ENCODE measurements at regions not wholly inside any gene's neighbourhood (a gene's known extent, or its start where the extent isn't known, plus 50 kb on each side); places are given as distances from the start of the nearest gene placed in this dataset.

DNA sequence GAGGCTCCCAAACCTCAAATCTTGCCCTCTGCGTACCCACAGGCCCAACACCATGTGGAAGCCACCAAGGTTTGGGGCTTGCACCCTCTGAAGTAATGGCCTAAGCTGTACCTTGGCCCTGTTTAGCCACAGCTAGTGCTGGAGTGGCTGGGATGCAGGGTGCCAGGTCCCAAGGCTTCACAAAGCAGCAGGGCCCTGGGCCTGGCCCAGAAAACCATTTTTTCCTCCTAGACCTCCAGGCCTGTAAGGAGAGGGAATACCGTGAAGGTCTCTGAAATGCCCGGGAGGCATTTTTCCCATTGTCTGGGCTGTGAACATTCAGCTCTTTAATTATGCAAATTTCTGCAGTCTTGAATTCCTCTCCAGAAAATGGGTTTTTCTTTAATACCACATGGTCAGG, 223.7 kb upstream of the CCN2 start:
- intact Hi-C loops (cut with DNase I; ENCODE audit: low total_unique reads): no loop called here

DNA sequence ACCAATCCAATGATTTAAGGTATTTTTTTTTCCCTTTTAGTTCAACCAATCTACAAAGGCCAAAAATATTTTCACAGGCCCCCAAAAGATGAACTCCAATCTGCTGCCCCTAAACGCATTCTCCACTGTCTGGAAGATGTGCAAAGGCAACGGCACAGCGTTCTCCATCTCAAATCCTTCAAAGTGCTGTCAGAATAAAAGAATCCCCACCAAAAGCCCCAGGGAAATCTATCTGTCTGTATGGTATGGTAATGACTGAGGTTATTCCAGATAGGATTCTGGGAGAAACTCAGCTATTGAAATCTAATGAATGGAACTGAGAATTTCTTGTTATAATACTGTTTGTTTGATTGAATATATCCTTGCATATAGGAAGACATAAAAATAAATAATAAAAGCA, 217.8 kb upstream of the CCN2 start:
- H3K4me3 ChIP-seq: no peak overlapping the region
- intact Hi-C loops (cut with DNase I; ENCODE audit: low total_unique reads): no loop called here
- H3K27ac ChIP-seq: no peak overlapping the region
- DNase-seq: no peak
- no peaks in the 10 kb centered on the region for H3K4me1 ChIP-seq
- no peaks in the 10 kb centered on the region for H3K27me3 ChIP-seq
- TF ChIP-seq, protein P1, sequence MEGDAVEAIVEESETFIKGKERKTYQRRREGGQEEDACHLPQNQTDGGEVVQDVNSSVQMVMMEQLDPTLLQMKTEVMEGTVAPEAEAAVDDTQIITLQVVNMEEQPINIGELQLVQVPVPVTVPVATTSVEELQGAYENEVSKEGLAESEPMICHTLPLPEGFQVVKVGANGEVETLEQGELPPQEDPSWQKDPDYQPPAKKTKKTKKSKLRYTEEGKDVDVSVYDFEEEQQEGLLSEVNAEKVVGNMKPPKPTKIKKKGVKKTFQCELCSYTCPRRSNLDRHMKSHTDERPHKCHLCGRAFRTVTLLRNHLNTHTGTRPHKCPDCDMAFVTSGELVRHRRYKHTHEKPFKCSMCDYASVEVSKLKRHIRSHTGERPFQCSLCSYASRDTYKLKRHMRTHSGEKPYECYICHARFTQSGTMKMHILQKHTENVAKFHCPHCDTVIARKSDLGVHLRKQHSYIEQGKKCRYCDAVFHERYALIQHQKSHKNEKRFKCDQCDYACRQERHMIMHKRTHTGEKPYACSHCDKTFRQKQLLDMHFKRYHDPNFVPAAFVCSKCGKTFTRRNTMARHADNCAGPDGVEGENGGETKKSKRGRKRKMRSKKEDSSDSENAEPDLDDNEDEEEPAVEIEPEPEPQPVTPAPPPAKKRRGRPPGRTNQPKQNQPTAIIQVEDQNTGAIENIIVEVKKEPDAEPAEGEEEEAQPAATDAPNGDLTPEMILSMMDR (IDR thresholded peaks at IDR 0.05): no peak
- no peaks in the 10 kb centered on the region for H3K36me3 ChIP-seq
- no peaks in the 10 kb centered on the region for H3K9me3 ChIP-seq

More for the DNA sequence above, 223.7 kb upstream of the CCN2 start:
- no peaks in the 10 kb centered on the region for H3K27me3 ChIP-seq
- H3K4me1 ChIP-seq: no peaks in the 10 kb centered on the region
- no peak overlapping the region for H3K4me3 ChIP-seq
- TF ChIP-seq, protein P1 (IDR thresholded peaks at IDR 0.05): no peak
- H3K27ac ChIP-seq: no peak overlapping the region
- H3K36me3 ChIP-seq: no peaks in the 10 kb centered on the region
- no peak for DNase-seq
- peaks cover 0 to 6% (median 5%) of the 10 kb centered on the region in 3 donors for H3K9me3 ChIP-seq

DNA sequence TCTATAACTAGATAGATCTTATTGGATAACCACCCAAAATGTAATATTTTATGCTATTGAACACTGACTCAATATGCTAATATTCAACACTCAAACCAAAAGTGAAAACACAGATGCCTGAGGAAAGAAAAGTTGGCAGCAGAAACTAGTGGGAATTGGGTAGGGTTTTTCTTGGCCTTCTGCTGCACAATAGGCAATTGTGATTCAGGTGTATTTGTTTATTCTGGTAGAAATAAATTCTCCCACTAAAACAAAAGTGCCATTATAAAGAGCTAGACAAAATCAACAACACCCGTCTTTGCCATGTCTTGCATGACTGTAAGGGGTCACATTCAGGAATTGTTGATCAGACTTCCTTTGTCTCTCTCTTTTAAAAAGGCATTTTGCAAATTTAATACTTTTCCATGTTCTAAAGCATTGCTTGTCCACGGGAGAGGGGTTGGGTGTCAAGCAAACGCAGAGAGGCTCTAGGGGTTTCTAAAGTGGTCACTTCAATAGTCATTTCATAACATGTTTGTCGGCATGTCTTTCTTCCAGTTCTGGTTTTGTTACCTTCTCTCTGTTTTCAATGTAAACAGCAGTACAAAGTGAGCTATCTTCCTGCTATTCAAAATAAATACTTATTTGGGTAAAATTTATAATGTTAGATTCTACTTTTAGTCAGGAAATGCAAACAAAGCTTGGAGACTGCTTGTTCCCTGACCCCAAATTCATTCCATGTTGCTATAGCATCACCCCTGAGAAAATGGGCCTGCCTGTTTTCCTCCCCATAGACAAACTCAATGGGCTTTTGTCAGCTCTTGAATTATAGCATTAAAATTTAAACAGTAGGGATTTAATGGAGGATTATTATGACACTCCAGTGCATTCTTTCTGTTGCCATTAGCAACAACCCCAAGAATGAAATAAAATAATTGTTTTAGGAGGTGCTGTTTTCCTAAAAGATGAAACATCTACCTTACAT, 217.0 kb upstream of the CCN2 start:
- DNase-seq: no peak
- Histone ChIP-seq H3K27me3 (no peaks in the 10 kb centered on the region), H3K36me3 (no peaks in the 10 kb centered on the region), H3K27ac (peak overlapping the region in 1 of 2 donors; percentile 10), H3K4me3 (no peak overlapping the region), H3K9me3 (no peaks in the 10 kb centered on the region), H3K4me1 (no peaks in the 10 kb centered on the region)
- TF ChIP-seq, protein P1 (IDR thresholded peaks at IDR 0.05): no peak
- intact Hi-C loops (cut with DNase I; ENCODE audit: low total_unique reads): no loop called here

DNA sequence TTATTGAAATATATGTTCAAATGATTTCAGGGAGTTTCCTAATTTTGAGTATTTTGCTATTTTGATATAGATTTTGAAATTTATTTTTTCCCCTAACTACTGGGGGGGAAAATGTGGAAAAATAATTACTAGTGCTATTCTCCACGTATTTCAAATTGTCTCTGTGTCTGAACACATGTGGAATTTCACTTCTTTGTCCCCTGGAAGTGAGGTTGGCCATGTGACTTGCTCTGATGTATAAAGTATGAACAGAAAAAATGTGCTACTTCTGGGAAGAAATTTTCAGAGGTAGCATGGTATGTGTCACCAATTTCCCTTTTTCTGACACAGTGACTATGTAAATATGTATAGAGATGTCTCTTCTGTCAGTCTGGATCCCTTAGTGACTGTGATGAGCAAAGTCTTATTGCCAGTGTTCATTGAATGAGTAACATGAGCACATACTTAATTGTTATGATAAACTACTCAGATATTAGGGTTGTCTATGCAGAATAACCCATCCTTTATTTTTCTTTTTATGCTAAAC, 215.4 kb upstream of the CCN2 start:
- intact Hi-C loops (cut with DNase I; ENCODE audit: low total_unique reads): no loop called here
- Histone ChIP-seq H3K4me3 (no peak overlapping the region), H3K4me1 (no peaks in the 10 kb centered on the region), H3K9me3 (no peaks in the 10 kb centered on the region), H3K27ac (no peak overlapping the region), H3K36me3 (no peaks in the 10 kb centered on the region), H3K27me3 (no peaks in the 10 kb centered on the region)
- DNase-seq: no peak
- TF ChIP-seq, protein P1 (IDR thresholded peaks at IDR 0.05): no peak

DNA sequence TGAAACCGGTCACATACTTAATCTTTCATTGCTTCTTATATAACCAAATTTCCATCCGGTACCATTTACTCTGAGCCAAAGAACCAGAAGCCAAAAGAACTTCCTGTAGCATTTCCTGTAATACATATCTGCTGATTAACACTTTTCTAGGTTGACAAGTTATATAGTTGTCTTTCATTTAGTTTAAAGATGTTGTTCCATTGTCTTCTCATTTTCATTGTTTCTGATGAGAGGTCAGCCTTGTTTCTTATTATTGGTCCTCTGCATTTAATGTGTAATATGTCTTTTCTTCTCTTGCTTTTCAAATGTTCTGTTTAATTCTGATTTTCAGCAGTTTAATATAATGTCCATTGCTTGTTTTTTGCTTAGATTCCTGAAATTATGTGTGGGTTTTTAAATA, 214.5 kb upstream of the CCN2 start:
- Histone ChIP-seq H3K4me1 (peaks cover 0 to 4% (median 1%) of the 10 kb centered on the region in 4 donors), H3K27ac (no peak overlapping the region), H3K36me3 (no peaks in the 10 kb centered on the region), H3K27me3 (no peaks in the 10 kb centered on the region), H3K4me3 (no peak overlapping the region), H3K9me3 (no peaks in the 10 kb centered on the region)
- TF ChIP-seq, protein P1 (IDR thresholded peaks at IDR 0.05): no peak
- intact Hi-C loops (cut with DNase I; ENCODE audit: low total_unique reads): no loop called here
- DNase-seq: no peak

Measured in tibial artery (tissue), 4 donors.